Liver (tissue), 8 donors: ENCODE measurements at regions not wholly inside any gene's neighbourhood (a gene's known extent, or its start where the extent isn't known, plus 50 kb on each side); places are given as distances from the start of the nearest gene placed in this dataset.

Experiments
- DNase-seq: peaks from one replicate; pipeline ENCODE4 v3.0.0-alpha.2; 2017; ENCODE audit warnings: low spot score
- H3K27ac ChIP-seq, 2 donors: one replicate each; pipeline ENCODE4 v1.7.0; 2013; ENCODE audit warnings: inconsistent platforms in 2 of 2, low read length in 2 of 2, control low read depth in 1 of 2, low read depth in 1 of 2, mild to moderate bottlenecking in 1 of 2
- H3K27me3 ChIP-seq, 4 donors: one replicate each; pipeline versions ENCODE4 v1.6.1 to v1.7.0; 2013; ENCODE audit warnings: low read length in 3 of 4, inconsistent platforms in 1 of 4, mild to moderate bottlenecking in 1 of 4, moderate library complexity in 1 of 4; ENCODE audit not compliant: control insufficient read depth in 4 of 4, insufficient read depth in 4 of 4
- H3K36me3 ChIP-seq, 4 donors: one replicate each; pipeline versions ENCODE4 v1.6.1 to v1.7.0; 2013; ENCODE audit warnings: low read length in 3 of 4, mild to moderate bottlenecking in 3 of 4, low read depth in 1 of 4, moderate library complexity in 1 of 4; ENCODE audit not compliant: control insufficient read depth in 4 of 4, insufficient read depth in 3 of 4
- H3K4me1 ChIP-seq, 4 donors: one replicate each; pipeline versions ENCODE4 v1.6.1 to v1.7.0; 2013; ENCODE audit warnings: low read length in 3 of 4, mild to moderate bottlenecking in 3 of 4, moderate library complexity in 1 of 4; ENCODE audit not compliant: control insufficient read depth in 4 of 4, insufficient read depth in 4 of 4
- H3K4me3 ChIP-seq, 3 donors: one replicate each; pipeline versions ENCODE4 v1.6.1 to v1.7.0; 2013; ENCODE audit warnings: low read length in 3 of 3, control low read depth in 1 of 3, low read depth in 1 of 3, mild to moderate bottlenecking in 1 of 3
- H3K9ac ChIP-seq, 2 donors: one replicate each; pipeline ENCODE4 v1.7.0; 2013; ENCODE audit warnings: low read length in 2 of 2, mild to moderate bottlenecking in 2 of 2, moderate library complexity in 2 of 2, control low read depth in 1 of 2, low read depth in 1 of 2
- H3K9me3 ChIP-seq, 4 donors: one replicate each; pipeline versions ENCODE4 v1.6.1 to v1.7.0; 2013; ENCODE audit warnings: low read length in 3 of 4; ENCODE audit not compliant: control insufficient read depth in 4 of 4
- ATF3 ChIP-seq: IDR thresholded peaks from 2 replicates; pipeline ENCODE4 v1.6.1; 2016; ENCODE audit warnings: antibody characterized with exemption
- CTCF ChIP-seq: fragments of 150-350 bp; IDR thresholded peaks from 2 replicates; pipeline ENCODE4 v1.5.1; 2017; ENCODE audit warnings: improper control_type of control experiment, low read depth, low read length; ENCODE audit not compliant: missing input control
- EGR1 ChIP-seq, 2 donors: IDR thresholded peaks; 2 replicates each; pipeline ENCODE4 v1.6.1; 2016 to 2018; ENCODE audit warnings: antibody characterized with exemption in 2 of 2, low read depth in 2 of 2
- FOXA1 ChIP-seq: IDR thresholded peaks from 2 replicates; pipeline ENCODE4 v1.6.1; 2016; ENCODE audit warnings: antibody characterized with exemption
- FOXA2 ChIP-seq: IDR thresholded peaks from 2 replicates; pipeline ENCODE4 v1.6.1; 2016; ENCODE audit warnings: antibody characterized with exemption
- GABPA ChIP-seq, 2 donors: IDR thresholded peaks in 1 of 2; conservative IDR thresholded peaks in 1 of 2; 2 replicates each; pipeline ENCODE4 v1.6.1; 2016; ENCODE audit warnings: antibody characterized with exemption in 2 of 2, mild to moderate bottlenecking in 1 of 2, moderate library complexity in 1 of 2
- HNF4A ChIP-seq, 2 donors: conservative IDR thresholded peaks; 2 replicates each; pipeline ENCODE4 v1.6.1; 2016; ENCODE audit warnings: antibody characterized with exemption in 2 of 2, mild to moderate bottlenecking in 2 of 2
- HNF4G ChIP-seq: IDR thresholded peaks from 2 replicates; pipeline ENCODE4 v1.6.1; 2016; ENCODE audit warnings: antibody characterized with exemption
- MAX ChIP-seq: IDR thresholded peaks from 2 replicates; pipeline ENCODE4 v1.6.1; 2016; ENCODE audit warnings: antibody characterized with exemption
- NR2F2 ChIP-seq: IDR thresholded peaks from 2 replicates; pipeline ENCODE4 v1.6.1; 2016; ENCODE audit warnings: antibody characterized with exemption
- REST ChIP-seq: IDR thresholded peaks from 2 replicates; pipeline ENCODE4 v1.6.1; 2016; ENCODE audit warnings: antibody characterized with exemption, mild to moderate bottlenecking
- RXRA ChIP-seq, 2 donors: IDR thresholded peaks; 2 replicates each; pipeline ENCODE4 v1.6.1; 2017 to 2018; ENCODE audit warnings: antibody characterized with exemption in 2 of 2, mild to moderate bottlenecking in 1 of 2
- SP1 ChIP-seq: IDR thresholded peaks from 2 replicates; pipeline ENCODE4 v1.6.1; 2018; ENCODE audit warnings: antibody characterized with exemption, mild to moderate bottlenecking
- TAF1 ChIP-seq: conservative IDR thresholded peaks from 2 replicates; pipeline ENCODE4 v1.6.1; 2016; ENCODE audit warnings: antibody characterized with exemption, mild to moderate bottlenecking
- YY1 ChIP-seq: IDR thresholded peaks from 2 replicates; pipeline ENCODE4 v1.6.1; 2016; ENCODE audit warnings: antibody characterized with exemption, mild to moderate bottlenecking
- WGBS: extraction: QIAGEN DNeasy Blood & Tissue Kit; methylation state at CpG from one replicate; pipeline ENCODE4 v1.1.7; 2013; 5-methylcytosine and 5-hydroxymethylcytosine counted together
- donor health status: healthy.
- donor health status: healthy.
- donor health status: healthy.
- donor health status: healthy.
- donor health status: healthy.

GRCh38 chr9:79974806-79975422, 403.1 kb downstream of the TLE4 start (continued):
- no peak for TF ChIP-seq REST

GRCh38 chr9:79973627-79974026, 401.9 kb downstream of the TLE4 start:
- WGBS: 79% methylated on average over 3 of the region's 3 CpGs
- DNase-seq: no peak
- H3K4me1 ChIP-seq: no peaks in the 10 kb centered on the region
- no peak overlapping the region for H3K4me3 ChIP-seq
- TF ChIP-seq YY1 (no peak), REST (no peak), GABPA (IDR thresholded peaks at IDR 0.05 in 1 of 2, conservative IDR thresholded peaks at IDR 0.05 in 1 of 2) (no peak), NR2F2 (no peak), HNF4G (no peak), SP1 (no peak), RXRA (IDR thresholded peaks at IDR 0.05) (no peak), FOXA1 (no peak), TAF1 (no peak), MAX (no peak), ATF3 (no peak), CTCF (no peak), EGR1 (IDR thresholded peaks at IDR 0.05; ENCODE audit: low read depth in 2 of 2) (no peak), HNF4A (conservative IDR thresholded peaks at IDR 0.05) (no peak), FOXA2 (no peak)
- peaks cover 0 to 4% (median 0%) of the 10 kb centered on the region in 4 donors for H3K27me3 ChIP-seq
- H3K27ac ChIP-seq: no peak overlapping the region
- H3K9ac ChIP-seq: no peak overlapping the region
- H3K36me3 ChIP-seq: no peaks in the 10 kb centered on the region
- H3K9me3 ChIP-seq: no peaks in the 10 kb centered on the region
